CMK (cell line): ENCODE measurements at regions not wholly inside any gene's neighbourhood (a gene's known extent, or its start where the extent isn't known, plus 50 kb on each side); places are given as distances from the start of the nearest gene placed in this dataset.

Experiments used
- DNase-seq: peaks from one replicate; pipeline ENCODE4 v3.0.0-alpha.2; 2010; ENCODE audit warnings: low read depth

- DNase-seq, result no peak
Measured at GRCh38 chr4:128483816-128484215, 196.2 kb upstream of the PGRMC2 start.

DNA sequence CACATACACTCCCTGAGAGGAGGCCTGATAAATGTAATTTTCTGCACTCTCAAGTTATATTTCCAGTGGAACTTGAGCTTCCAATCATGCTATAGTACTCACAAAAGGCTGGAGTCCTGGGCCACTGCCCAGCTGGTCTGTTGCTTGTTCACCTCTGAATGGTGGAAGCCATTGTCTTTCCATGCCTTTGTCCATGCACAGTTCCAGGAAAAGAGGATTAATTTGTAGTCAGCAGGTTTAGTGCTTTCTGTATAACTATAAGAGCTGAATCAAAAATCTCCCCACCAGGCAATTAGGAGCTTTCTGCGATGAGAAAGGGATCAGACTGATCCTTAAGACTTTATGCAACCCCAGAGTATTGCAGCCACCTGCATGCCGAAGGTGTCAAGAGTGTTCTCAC, 195.4 kb upstream of the PGRMC2 start:
- no peak for DNase-seq

GRCh38 chr4:128481752-128482480, 194.3 kb upstream of the PGRMC2 start:
- DNase-seq, result no peak

GRCh38 chr4:128480945-128481344, 193.3 kb upstream of the PGRMC2 start:
- no peak for DNase-seq

- DNase-seq, result no peak
Measured at GRCh38 chr4:128477540-128477939, 189.9 kb upstream of the PGRMC2 start.

DNA sequence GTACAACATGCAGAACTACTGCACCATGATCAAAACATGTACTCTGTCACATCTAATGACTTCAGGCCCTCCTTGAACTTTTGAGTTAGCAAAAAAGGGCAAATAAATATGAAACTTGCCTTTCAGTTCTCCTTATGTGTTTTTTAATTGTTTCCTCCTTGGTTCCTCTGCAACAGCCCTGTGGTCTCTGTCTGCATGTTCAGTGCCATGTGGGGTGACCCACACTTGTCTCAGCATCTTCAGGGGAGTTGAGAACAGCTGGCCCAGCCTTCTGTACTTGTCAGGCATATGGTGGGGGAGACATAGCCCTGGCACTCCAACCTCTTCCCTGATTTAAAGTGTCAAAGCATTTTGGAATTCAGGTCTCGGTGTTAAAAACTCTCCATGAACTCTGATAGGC, 188.0 kb upstream of the PGRMC2 start:
- DNase-seq, result no peak

DNA sequence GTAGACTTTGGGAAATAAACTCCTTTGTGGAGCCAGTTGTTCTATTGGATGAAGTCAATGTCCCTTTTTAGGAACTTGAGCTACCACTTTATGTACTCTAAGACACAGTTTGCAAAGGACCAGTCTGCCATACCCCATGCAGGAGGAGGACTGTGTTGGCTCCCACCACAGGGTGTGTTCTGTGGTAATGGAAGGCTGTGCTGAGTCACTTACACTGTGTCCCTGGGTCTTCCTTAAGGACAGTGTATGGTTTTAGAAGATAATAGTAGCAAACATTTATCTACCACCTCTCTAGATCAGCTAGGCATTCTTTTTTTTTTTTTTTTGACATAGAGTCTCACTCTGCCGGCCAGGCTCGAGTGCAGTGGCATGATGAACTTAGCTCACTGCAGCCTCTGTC, 184.0 kb upstream of the PGRMC2 start:
- peak; percentile 48 for DNase-seq

DNA sequence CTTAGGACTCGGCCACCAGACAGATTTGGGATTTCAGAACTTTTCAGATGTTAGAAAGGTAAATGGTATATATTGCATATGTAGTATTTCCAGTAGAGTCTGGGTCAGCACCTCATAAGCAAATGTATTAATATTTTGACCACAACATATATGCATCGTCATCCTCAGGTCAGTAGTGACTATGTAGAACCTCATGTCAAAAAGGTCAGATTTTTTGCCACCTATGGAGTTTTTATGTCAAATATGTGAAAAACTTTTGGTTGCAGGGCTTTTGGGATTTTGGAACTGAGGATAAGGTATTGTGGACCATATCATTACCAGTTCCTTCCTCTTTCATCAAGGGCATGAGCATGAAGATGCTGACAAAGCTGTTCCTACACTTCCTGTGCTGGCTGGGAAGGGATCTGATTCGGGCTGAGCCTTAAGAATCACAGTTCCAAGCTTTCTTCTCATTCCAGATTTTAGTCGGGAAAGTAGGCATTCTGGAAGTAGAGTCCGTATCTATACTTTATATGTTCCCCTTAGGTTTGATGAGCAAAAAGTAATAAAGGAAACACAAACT, 183.0 kb upstream of the PGRMC2 start:
- DNase-seq, result no peak

GRCh38 chr4:128468123-128468989, 180.7 kb upstream of the PGRMC2 start:
- DNase-seq, result no peak

- no peak for DNase-seq
Measured at GRCh38 chr4:128465523-128465922, 177.9 kb upstream of the PGRMC2 start.

- DNase-seq, result no peak
Measured at GRCh38 chr4:128463006-128463405, 175.4 kb upstream of the PGRMC2 start.

GRCh38 chr4:128462103-128462783, 174.6 kb upstream of the PGRMC2 start:
- no peak for DNase-seq

DNA sequence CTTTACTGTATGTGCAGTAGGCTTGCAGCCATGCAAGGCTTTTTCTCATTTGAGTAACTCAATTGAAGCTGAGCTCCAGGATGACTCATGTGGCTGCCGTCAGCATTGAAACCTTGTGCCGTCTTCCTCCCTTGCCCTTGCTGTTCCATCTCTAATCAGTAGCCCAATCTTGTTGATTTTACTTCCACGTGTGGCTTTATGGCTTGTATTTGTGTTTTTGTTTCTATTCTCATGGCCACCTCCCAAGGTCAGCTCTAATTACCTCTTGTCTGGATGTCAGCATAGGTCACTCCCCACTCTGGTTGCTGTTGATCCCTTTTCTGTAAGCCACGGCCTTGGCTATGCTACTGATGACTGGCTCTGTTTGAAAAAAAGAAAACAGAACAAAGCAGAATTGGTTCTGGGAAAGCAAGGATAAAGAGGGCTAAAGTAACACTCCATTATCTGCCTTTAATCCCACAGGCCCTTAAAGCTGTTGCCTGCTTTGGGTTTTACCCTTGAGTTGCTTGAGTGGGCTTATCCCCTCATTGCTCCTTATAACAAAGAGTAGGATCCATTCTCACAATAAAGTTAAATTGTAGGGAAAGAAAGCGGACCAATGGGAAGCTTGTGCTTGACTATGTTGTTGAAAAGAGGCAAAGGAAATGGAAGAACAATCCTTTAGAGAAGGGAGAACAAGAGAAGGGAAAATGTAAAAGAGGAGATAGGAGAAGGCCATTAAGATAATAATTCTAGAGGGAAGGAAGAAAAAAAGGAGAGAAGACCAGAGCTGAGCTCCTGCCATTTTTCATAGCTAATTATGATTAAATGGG, 173.9 kb upstream of the PGRMC2 start:
- no peak for DNase-seq

DNA sequence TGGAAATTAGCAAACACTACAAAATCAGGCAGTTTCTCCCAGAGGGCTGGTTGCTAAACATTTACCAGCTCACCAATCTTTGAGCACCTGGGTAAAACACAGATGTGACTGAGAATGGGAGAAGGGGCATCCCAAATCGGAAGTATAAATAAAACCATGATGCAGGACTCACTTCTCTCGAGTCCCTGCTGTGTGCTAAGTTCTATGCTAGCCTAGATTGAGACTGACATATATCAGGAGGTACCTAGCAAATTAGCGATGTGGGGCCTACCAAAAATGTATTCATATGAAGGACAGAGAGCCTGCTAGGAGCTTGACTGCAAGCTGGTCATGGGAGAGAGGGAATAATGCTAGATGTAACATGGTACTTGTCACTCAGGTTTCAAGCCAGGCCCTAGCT, 171.9 kb upstream of the PGRMC2 start:
- no peak for DNase-seq

DNA sequence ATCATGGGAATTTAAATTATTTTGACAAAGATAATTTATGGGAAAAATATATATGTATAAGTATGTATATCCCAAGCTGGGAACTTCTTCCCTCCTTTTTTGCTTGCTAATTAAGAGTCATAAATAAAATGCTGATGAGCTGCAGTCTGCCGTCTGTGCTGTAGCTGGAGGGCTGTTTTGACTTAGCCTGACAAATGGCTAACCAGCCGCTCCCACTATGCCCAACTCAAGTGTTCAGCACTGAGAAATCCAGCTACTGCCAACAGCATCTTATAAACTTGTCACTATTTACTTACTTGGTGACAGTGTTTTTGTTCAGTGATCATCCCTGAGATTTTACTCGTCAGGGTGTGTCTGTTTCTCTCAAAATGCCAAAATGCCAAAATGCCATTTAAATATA, 171.2 kb upstream of the PGRMC2 start:
- DNase-seq, result no peak

- DNase-seq, result no peak
Measured at GRCh38 chr4:128457726-128458125, 170.1 kb upstream of the PGRMC2 start.

GRCh38 chr4:128456171-128456570, 168.6 kb upstream of the PGRMC2 start:
- DNase-seq, result no peak

- no peak for DNase-seq
Measured at GRCh38 chr4:128455480-128455879, 167.9 kb upstream of the PGRMC2 start.

DNA sequence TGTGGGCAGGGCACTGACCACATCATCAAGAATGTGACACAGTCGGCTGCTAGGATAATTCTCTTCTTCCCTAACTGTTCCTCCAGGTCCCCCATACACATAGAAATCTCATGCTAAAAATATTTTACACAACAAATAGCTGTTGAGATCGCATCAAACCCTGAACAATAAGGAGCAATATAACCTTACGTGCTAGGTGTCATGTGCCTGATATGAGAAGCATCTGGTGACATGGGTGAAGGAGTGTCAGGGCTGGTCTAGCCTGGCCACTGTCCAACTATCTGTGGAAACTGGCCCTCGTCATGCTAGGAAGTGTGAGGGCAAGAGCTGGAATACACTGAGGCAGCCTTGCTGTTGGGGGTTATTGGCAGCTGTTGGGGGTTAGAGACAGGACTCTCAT, 167.3 kb upstream of the PGRMC2 start:
- DNase-seq, result no peak

GRCh38 chr4:128454281-128454871, 166.8 kb upstream of the PGRMC2 start:
- peak; percentile 9 for DNase-seq

DNA sequence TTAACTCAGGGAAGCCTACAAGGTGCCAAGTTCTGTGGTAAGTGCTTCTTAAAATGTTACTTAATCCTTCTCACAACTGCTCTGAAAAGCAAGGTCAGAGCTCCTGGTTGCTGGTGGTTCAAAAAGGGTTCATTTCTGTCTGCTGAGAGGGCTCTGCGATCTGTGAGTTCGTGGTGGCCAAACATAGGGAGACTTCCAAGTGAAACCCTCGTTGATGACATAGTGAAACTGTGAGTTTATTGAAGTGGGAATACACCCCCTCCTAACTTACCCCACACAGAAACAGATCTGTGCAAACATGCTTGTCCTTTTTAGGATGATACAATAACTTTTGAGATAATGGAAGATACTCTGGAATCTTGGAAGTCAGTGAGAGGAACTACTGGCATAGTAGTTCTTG, 164.8 kb upstream of the PGRMC2 start:
- no peak for DNase-seq
